Fibroblast of skin of right quadriceps (primary cell): ENCODE measurements at regions not wholly inside any gene's neighbourhood (a gene's known extent, or its start where the extent isn't known, plus 50 kb on each side); places are given as distances from the start of the nearest gene placed in this dataset.
"Not testable (repeated sequence)": the region's sequence is repeated elsewhere in the genome, so short reads cannot be mapped to it uniquely, and the experiment has no call there.

ENCODE experiments used
- DNase-seq: peaks from one replicate; pipeline ENCODE4 v3.0.0-alpha.2; 2013

GRCh38 chr14:105948955-105949354, 422.6 kb downstream of the TMEM121 start:
- DNase-seq, result not testable (repeated sequence)

- DNase-seq, result not testable (repeated sequence)
These were observed 424.0 kb downstream of the TMEM121 start for GRCh38 chr14:105950364-105950892.

DNA sequence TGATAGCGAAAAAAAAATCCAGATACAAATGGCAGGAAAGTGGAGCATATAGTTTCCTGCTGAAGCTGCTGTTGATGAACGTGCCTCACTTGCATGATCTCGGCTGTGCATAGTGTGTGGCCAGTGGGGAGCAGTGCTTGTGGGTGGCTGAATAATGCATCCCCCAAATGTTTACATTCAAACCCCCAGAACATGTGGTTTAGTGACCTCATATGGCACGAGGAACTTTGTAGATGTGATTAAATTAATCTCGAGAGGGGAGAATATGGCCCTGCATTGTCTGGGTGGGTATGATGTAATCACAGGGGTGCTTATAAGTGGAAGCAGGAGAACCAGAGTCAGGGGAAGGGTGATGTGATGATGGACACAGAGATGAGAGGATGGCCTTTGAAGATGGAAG, 425.0 kb downstream of the TMEM121 start:
- no peak for DNase-seq

GRCh38 chr14:105952222-105952621, 425.8 kb downstream of the TMEM121 start:
- DNase-seq, result no peak

GRCh38 chr14:105952826-105953225, 426.4 kb downstream of the TMEM121 start:
- no peak for DNase-seq

- DNase-seq, result not testable (repeated sequence)
These were observed 435.2 kb downstream of the TMEM121 start for GRCh38 chr14:105961625-105962024.

GRCh38 chr14:105962532-105962931, 436.1 kb downstream of the TMEM121 start:
- DNase-seq, result no peak

- no peak for DNase-seq
These were observed 441.9 kb downstream of the TMEM121 start for GRCh38 chr14:105968291-105968690.

DNA sequence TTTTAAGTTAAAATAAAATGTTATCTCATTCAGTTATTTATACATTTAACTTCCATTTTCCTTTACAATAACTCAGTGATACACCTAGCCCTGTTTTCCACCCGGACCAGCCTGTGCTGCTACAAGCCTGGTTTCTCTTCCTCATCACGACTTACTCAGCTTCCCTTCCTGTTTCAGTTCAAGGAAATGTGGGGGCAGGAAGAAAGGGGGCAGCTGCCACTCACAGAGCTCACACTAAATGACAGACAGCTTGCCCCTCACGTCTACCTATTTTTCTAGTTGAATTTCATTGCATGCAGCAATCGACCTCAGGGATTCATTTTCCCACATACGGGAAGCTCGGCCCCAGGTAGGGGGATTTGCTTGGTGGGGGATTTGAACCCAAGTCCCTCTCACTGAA, 442.6 kb downstream of the TMEM121 start:
- DNase-seq, result not testable (repeated sequence)

DNA sequence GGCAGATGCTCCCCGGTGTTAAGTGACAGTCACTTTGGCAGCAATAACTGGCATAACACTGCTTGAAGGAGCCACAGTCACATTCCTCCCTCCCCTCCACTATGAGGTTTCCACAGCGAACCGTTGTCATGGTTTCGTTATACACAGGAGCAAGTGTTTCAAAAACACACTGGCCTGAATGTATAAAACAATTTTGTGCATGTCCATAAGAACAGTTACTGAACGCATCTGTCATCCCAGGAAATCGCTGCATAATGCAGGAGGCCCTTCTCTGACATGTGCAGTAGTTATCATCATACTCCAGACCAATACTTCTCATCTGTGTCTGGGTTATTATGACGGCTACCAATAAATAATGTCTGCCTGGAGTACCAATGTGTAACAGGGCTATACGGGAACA, 444.4 kb downstream of the TMEM121 start:
- not testable (repeated sequence) for DNase-seq

DNA sequence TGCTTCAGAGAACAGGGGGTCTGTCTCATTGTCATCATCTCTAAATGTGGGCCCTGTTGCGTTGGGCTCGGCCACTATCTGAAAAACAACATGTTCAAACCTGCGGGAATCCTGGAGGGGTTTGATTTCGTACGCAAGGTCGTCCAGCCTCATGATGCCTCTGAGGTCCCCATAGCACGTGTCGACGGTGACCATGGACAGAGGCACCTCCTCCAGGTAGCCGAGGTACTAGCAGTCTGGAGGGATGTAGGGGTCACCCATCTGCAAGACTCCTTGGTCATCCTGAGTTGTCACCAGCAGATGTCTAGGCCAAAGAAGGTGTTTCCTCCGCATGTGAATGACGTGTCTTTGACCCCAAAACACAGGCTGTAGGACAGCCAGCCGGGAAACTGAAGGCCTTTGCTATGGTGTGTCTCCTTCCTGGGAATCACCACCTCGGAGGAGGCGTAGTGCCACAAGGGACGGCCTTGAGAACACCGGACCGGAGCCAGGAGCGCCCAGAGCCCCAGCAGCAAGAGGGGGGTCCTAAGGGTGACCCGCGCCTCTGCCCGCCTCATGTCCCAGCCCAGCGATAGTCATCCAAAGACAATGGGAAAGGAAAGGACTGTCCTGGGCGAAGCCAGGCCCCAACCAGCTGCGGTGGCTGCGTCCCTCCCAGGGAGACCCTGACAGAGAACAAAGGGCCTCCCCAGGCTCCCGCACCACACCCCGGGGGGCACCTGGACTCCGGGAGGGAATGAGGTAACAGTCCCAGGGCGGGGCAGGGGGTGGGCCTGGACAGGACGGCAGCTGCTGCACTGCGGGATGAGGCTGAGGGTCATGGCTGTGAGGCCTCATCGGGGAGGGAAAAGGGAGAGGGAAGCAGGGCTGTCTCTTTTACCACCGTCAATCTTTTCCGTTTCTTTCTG, 445.5 kb downstream of the TMEM121 start:
- no peak for DNase-seq

DNA sequence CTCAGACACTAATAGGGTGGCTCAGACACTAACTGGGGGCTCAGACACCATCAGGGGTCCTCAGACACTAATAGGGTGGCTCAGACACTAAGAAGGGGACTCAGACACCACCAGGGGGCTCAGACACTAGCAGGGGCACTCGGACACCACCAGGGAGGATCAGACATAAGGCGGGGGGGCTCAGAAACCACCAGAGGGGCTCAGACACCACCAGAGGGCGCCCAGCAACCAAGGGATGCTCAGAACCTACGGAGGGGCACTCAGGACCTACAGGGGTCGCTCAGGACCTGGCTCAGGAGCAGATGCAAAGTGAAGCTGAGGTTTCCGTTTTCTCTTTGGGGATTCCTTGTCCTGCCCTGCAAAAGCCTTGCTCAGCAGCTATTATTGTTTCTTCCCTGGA, 448.5 kb downstream of the TMEM121 start:
- DNase-seq, result no peak

GRCh38 chr14:105978618-105979295, 452.4 kb downstream of the TMEM121 start:
- DNase-seq, result no peak

DNA sequence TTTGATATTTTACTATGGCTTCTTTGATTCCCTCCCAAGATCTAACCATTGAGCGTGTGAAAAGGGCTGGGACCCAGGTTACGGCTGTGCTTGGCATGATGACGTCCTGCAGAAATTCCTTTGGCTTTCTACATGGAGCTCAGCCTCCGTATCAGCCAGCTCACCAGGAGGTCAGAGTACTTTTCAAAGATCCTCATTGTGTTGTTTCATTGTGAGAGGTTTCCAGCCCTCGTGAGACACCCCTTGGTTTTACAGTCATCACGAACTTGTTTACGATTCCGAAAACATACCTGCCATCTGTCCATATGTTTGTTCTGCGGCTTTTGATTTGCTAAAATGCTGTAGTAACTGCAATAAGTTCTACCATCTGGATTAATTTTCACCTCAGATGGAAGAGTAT, 453.1 kb downstream of the TMEM121 start:
- DNase-seq, result no peak

DNA sequence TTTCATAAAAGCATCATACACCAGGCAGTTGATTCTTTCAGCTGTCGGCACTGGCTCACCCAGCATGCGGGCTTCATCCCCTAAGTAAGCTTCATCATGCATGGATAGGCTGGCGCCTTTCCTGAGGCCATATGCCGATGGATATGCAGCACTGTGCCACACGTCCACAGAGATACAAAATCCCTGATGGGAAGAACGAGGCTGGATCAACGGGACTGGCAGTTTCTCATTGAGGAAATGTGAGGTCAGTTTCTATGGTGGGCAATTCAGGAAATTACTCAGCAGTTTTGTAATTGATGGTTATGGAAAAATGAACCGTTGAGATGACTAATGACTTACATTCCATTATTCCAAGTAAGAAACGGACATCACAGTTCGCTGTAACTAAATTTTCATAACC, 453.8 kb downstream of the TMEM121 start:
- DNase-seq, result no peak

GRCh38 chr14:105981517-105982302, 455.3 kb downstream of the TMEM121 start:
- not testable (repeated sequence) for DNase-seq

DNA sequence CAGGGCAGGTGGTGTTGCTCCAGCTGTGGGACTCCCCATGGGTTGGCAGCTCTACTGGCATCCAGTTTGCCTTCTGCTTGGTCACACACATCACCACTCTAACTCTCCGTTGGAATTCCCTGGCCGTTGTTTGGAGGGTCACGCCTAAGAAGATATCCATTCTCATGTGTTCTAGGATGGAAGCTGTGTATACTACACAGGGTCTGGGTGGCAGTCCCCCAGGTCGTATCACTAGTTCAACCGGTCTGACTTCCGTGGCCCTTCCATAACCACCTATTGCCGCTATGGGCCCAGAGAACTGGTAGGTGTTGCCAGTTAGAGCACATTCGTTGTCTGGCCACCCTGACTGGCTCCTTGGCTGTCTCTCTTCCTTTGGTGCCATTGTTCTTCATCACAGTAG, 456.3 kb downstream of the TMEM121 start:
- no peak for DNase-seq

DNA sequence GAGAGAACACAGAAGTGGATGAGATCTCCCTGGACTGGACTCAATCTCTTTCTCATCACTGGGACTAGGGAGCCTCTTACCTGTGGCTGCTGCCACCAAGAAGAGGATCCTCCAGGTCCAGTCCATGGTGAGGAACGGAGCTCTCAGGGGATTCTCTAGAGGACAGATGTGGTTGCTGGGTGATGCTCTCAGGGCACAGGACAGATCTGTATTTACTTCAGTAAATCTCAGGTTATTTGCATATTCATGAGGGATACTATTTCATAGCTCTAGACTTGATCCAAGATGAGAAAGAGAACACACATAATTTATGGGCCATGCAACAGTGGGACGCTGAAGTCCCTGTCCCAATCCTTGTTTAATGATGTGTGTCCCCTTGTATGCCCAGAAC, 460.5 kb downstream of the TMEM121 start:
- DNase-seq, result no peak

- DNase-seq, result no peak
These were observed 461.2 kb downstream of the TMEM121 start for GRCh38 chr14:105987563-105987962.

DNA sequence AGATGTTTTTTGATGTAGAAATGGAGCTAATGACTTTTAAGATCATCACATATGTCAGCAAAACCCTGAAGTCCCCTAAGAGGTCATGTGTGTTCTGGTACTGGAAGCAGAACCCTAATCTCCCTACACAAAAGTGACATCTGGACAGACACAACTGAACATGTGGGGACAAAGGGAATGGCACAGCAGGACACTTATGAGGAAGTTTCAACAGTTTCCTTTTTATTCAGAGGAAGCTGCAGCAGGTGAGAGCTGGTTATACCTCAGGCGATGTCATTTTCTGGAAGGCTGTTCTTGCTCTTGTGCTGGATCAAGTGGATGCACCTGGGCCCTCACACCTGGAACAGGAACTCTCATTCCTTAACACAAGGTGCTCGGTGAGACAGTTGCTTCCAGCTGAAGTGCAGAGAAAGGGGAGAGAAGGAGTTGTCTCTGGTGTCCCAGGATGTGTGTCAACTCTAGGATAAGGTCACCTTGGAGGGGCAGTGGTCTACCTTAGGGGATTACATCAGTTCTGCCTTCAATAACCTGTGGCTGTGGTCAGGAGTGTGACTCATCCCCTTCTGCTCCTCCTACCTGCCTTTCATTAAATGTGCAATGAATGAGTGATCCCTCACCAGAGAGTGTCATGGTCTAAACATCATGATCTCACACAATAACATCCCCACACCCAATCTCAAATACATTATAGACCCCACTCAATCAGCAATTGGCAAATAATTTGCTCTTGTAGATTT, 463.4 kb downstream of the TMEM121 start:
- no peak for DNase-seq

GRCh38 chr14:105991677-105992076, 465.3 kb downstream of the TMEM121 start:
- DNase-seq, result not testable (repeated sequence)

DNA sequence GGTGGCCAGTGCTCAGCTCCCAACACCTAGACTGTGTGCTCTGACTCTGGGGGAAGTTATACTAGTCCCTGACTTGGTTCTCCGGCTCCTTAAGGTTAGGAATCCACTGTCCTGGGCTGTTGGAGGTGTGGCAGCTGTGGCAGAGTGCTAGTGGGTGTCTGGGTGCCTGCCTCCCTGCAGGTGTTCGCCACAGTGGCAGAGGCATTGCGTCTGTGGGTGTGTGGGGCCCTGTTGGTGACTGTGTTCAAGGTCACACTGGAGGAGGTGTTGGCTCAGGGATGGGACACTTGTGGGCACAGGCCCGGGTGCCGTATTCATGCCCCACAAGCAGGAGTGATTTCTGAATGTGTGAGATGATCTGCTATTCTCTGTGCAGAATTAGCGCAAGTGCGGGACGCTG, 467.4 kb downstream of the TMEM121 start:
- DNase-seq, result no peak
